ENCODE measurements at regions not wholly inside any gene's neighbourhood (a gene's known extent, or its start where the extent isn't known, plus 50 kb on each side); places are given as distances from the start of the nearest gene placed in this dataset.

DNA sequence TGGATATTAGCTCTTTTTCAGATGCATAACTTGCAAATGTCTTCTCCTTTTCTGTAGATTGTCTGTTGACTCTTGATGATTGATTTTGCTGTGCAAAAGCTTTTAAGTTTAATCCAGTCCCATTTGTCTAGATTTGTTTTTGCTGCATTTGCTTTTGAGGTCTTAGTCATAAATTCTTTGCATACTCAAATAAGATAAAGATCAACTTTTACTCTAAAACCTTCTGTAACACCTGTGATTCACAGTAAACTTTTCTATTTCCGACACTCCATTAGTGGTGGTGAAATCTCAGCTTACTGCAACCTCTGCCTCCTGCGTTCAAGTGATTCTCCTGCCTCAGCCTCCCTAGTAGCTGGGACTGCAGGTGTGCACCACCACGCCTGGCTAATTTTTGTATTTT is 239.0 kb upstream of the ST8SIA4 start (continued):
- TF ChIP-seq, protein P1, sequence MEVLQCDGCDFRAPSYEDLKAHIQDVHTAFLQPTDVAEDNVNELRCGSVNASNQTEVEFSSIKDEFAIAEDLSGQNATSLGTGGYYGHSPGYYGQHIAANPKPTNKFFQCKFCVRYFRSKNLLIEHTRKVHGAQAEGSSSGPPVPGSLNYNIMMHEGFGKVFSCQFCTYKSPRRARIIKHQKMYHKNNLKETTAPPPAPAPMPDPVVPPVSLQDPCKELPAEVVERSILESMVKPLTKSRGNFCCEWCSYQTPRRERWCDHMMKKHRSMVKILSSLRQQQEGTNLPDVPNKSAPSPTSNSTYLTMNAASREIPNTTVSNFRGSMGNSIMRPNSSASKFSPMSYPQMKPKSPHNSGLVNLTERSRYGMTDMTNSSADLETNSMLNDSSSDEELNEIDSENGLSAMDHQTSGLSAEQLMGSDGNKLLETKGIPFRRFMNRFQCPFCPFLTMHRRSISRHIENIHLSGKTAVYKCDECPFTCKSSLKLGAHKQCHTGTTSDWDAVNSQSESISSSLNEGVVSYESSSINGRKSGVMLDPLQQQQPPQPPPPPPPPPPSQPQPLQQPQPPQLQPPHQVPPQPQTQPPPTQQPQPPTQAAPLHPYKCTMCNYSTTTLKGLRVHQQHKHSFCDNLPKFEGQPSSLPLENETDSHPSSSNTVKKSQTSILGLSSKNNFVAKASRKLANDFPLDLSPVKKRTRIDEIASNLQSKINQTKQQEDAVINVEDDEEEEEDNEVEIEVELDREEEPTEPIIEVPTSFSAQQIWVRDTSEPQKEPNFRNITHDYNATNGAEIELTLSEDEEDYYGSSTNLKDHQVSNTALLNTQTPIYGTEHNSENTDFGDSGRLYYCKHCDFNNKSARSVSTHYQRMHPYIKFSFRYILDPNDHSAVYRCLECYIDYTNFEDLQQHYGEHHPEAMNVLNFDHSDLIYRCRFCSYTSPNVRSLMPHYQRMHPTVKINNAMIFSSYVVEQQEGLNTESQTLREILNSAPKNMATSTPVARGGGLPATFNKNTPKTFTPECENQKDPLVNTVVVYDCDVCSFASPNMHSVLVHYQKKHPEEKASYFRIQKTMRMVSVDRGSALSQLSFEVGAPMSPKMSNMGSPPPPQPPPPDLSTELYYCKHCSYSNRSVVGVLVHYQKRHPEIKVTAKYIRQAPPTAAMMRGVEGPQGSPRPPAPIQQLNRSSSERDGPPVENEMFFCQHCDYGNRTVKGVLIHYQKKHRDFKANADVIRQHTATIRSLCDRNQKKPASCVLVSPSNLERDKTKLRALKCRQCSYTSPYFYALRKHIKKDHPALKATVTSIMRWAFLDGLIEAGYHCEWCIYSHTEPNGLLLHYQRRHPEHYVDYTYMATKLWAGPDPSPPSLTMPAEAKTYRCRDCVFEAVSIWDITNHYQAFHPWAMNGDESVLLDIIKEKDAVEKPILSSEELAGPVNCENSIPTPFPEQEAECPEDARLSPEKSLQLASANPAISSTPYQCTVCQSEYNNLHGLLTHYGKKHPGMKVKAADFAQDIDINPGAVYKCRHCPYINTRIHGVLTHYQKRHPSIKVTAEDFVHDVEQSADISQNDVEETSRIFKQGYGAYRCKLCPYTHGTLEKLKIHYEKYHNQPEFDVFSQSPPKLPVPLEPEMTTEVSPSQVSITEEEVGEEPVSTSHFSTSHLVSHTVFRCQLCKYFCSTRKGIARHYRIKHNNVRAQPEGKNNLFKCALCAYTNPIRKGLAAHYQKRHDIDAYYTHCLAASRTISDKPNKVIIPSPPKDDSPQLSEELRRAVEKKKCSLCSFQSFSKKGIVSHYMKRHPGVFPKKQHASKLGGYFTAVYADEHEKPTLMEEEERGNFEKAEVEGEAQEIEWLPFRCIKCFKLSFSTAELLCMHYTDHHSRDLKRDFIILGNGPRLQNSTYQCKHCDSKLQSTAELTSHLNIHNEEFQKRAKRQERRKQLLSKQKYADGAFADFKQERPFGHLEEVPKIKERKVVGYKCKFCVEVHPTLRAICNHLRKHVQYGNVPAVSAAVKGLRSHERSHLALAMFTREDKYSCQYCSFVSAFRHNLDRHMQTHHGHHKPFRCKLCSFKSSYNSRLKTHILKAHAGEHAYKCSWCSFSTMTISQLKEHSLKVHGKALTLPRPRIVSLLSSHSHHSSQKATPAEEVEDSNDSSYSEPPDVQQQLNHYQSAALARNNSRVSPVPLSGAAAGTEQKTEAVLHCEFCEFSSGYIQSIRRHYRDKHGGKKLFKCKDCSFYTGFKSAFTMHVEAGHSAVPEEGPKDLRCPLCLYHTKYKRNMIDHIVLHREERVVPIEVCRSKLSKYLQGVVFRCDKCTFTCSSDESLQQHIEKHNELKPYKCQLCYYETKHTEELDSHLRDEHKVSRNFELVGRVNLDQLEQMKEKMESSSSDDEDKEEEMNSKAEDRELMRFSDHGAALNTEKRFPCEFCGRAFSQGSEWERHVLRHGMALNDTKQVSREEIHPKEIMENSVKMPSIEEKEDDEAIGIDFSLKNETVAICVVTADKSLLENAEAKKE (CRISPR knock-in tag; IDR thresholded peaks at IDR 0.05) = no peak
- TF ChIP-seq STAT1 (IDR thresholded peaks at IDR 0.05; ENCODE audit: unreplicated experiment) (no peak), ZNF114 (CRISPR knock-in tag; IDR thresholded peaks at IDR 0.05) (no peak), CREB1 (CRISPR knock-in tag; IDR thresholded peaks at IDR 0.05; ENCODE audit: low read depth) (no peak), EZH2phosphoT487 (IDR thresholded peaks at IDR 0.05; ENCODE audit: unreplicated experiment) (no peak), JUNB (IDR thresholded peaks at IDR 0.05; ENCODE audit: unreplicated experiment) (no peak)
- TF ChIP-seq, protein P2, sequence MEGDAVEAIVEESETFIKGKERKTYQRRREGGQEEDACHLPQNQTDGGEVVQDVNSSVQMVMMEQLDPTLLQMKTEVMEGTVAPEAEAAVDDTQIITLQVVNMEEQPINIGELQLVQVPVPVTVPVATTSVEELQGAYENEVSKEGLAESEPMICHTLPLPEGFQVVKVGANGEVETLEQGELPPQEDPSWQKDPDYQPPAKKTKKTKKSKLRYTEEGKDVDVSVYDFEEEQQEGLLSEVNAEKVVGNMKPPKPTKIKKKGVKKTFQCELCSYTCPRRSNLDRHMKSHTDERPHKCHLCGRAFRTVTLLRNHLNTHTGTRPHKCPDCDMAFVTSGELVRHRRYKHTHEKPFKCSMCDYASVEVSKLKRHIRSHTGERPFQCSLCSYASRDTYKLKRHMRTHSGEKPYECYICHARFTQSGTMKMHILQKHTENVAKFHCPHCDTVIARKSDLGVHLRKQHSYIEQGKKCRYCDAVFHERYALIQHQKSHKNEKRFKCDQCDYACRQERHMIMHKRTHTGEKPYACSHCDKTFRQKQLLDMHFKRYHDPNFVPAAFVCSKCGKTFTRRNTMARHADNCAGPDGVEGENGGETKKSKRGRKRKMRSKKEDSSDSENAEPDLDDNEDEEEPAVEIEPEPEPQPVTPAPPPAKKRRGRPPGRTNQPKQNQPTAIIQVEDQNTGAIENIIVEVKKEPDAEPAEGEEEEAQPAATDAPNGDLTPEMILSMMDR (conservative IDR thresholded peaks at IDR 0.05; ENCODE audit: low read depth in 2 of 2) = no peak

DNA sequence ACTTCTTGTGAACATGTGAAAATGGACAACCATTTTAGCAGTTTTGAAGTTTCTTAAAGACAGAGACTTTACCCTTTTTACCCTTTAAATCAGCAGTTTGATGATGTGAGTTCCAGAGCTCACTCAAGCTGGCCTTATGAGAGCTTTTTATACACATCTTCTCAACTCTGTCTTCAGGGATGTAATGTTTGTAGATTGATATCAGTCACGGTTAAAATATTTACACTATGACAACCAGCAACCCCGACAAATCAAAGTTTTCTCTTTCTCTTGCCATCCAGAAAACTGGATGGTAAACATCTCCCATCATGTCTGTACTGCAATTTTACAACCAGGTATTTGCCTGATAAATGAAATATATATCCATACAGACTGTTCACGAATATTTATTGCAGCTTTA is 233.4 kb upstream of the ST8SIA4 start:
- no peaks in the 10 kb centered on the region for H3K36me3 ChIP-seq (ENCODE audit: insufficient read depth)
- TF ChIP-seq EZH2phosphoT487 (IDR thresholded peaks at IDR 0.05; ENCODE audit: unreplicated experiment) (no peak), JUNB (IDR thresholded peaks at IDR 0.05; ENCODE audit: unreplicated experiment) (no peak), NANOG (IDR thresholded peaks at IDR 0.05; ENCODE audit: borderline replicate concordance) (no peak), ZNF114 (CRISPR knock-in tag; IDR thresholded peaks at IDR 0.05) (no peak)
- TF ChIP-seq, protein P1 (CRISPR knock-in tag; IDR thresholded peaks at IDR 0.05) = no peak
- no peaks in the 10 kb centered on the region for H3K27me3 ChIP-seq (ENCODE audit: insufficient read depth)
- no peak overlapping the region for H3K27ac Mint-ChIP-seq
- H3F3A ChIP-seq (replicated peaks; ENCODE audit: low read depth) = no peaks in the 10 kb centered on the region
- no peak overlapping the region for H3K4me3 Mint-ChIP-seq
- no peak overlapping the region for H3K4me3 ChIP-seq
- ATAC-seq = no peak
- H3K9me3 Mint-ChIP-seq = peaks cover 8% of the 10 kb centered on the region; the same call in 2 of the 3 replicates
- H4K20me1 ChIP-seq (replicated peaks; ENCODE audit: insufficient read depth) = no peaks in the 10 kb centered on the region
- no peaks in the 10 kb centered on the region for H3K4me1 Mint-ChIP-seq
- H3K4me1 ChIP-seq (ENCODE audit: insufficient read depth) = peaks cover 3% of the 10 kb centered on the region; the same call in 1 of the 2 replicates
- no peak overlapping the region for H3K4me2 ChIP-seq
- no peak overlapping the region for H2AFZ ChIP-seq
- H3K79me2 ChIP-seq (replicated peaks; ENCODE audit: insufficient read depth) = no peaks in the 10 kb centered on the region
- H3K9me2 ChIP-seq (ENCODE audit: insufficient read depth) = no peaks in the 10 kb centered on the region
- no peak overlapping the region for H3K27ac ChIP-seq (ENCODE audit: low read depth)
- no peaks in the 10 kb centered on the region; the same call in 2 of the 3 replicates for H3K36me3 Mint-ChIP-seq (ENCODE audit: low read depth)
- no peaks in the 10 kb centered on the region for H3K27me3 Mint-ChIP-seq (ENCODE audit: insufficient read depth, low read depth, poor library complexity)
- DNase-seq (ENCODE audit: low spot score) = no peak
